ENCODE measurements at regions not wholly inside any gene's neighbourhood (a gene's known extent, or its start where the extent isn't known, plus 50 kb on each side); places are given as distances from the start of the nearest gene placed in this dataset.
"Not testable (repeated sequence)": the region's sequence is repeated elsewhere in the genome, so short reads cannot be mapped to it uniquely, and the experiment has no call there.

GRCh38 chr3:35473956-35474355 is 165.4 kb upstream of the ARPP21 start:
- no peak for TF ChIP-seq CTCF (IDR thresholded peaks at IDR 0.05; ENCODE audit: insufficient read depth, low read length, poor library complexity, severe bottlenecking)
- Histone ChIP-seq H3K27me3 (replicated peaks; ENCODE audit: control insufficient read depth, insufficient read depth, low read length) (no peaks in the 10 kb centered on the region), H3K36me3 (ENCODE audit: control insufficient read depth, insufficient read depth, low read length) (no peaks in the 10 kb centered on the region), H3K4me3 (replicated peaks; ENCODE audit: low read depth, low read length) (no peak overlapping the region)
- no peak for DNase-seq (ENCODE audit: extremely low read depth, insufficient read length)

- H3K4me3 ChIP-seq (replicated peaks; ENCODE audit: low read depth, low read length); H3K27me3 ChIP-seq (replicated peaks; ENCODE audit: control insufficient read depth, insufficient read depth, low read length); H3K36me3 ChIP-seq (ENCODE audit: control insufficient read depth, insufficient read depth, low read length); DNase-seq (ENCODE audit: extremely low read depth, insufficient read length): not testable (repeated sequence)
Observed at GRCh38 chr3:35482566-35482965, 156.8 kb upstream of the ARPP21 start.

GRCh38 chr3:35483131-35483530 is 156.2 kb upstream of the ARPP21 start:
- H3K4me3 ChIP-seq (replicated peaks; ENCODE audit: low read depth, low read length) = no peak overlapping the region
- H3K27me3 ChIP-seq (replicated peaks; ENCODE audit: control insufficient read depth, insufficient read depth, low read length) = no peaks in the 10 kb centered on the region
- H3K36me3 ChIP-seq (ENCODE audit: control insufficient read depth, insufficient read depth, low read length) = no peaks in the 10 kb centered on the region
- DNase-seq (ENCODE audit: extremely low read depth, insufficient read length) = no peak
- no peak for TF ChIP-seq CTCF (IDR thresholded peaks at IDR 0.05; ENCODE audit: insufficient read depth, low read length, poor library complexity, severe bottlenecking)

GRCh38 chr3:35484929-35485530 is 154.3 kb upstream of the ARPP21 start:
- no peaks in the 10 kb centered on the region for H3K27me3 ChIP-seq (replicated peaks; ENCODE audit: control insufficient read depth, insufficient read depth, low read length)
- TF ChIP-seq CTCF (IDR thresholded peaks at IDR 0.05; ENCODE audit: insufficient read depth, low read length, poor library complexity, severe bottlenecking) = no peak
- no peak for DNase-seq (ENCODE audit: extremely low read depth, insufficient read length)
- no peak overlapping the region for H3K4me3 ChIP-seq (replicated peaks; ENCODE audit: low read depth, low read length)
- no peaks in the 10 kb centered on the region for H3K36me3 ChIP-seq (ENCODE audit: control insufficient read depth, insufficient read depth, low read length)

- Histone ChIP-seq H3K27me3 (replicated peaks; ENCODE audit: control insufficient read depth, insufficient read depth, low read length) (no peaks in the 10 kb centered on the region), H3K36me3 (ENCODE audit: control insufficient read depth, insufficient read depth, low read length) (no peaks in the 10 kb centered on the region), H3K4me3 (replicated peaks; ENCODE audit: low read depth, low read length) (no peak overlapping the region)
- TF ChIP-seq CTCF (IDR thresholded peaks at IDR 0.05; ENCODE audit: insufficient read depth, low read length, poor library complexity, severe bottlenecking) = no peak
- DNase-seq (ENCODE audit: extremely low read depth, insufficient read length) = no peak
Observed at GRCh38 chr3:35486295-35486694, 153.0 kb upstream of the ARPP21 start.

GRCh38 chr3:35487376-35487775 is 151.9 kb upstream of the ARPP21 start:
- Histone ChIP-seq H3K36me3 (ENCODE audit: control insufficient read depth, insufficient read depth, low read length) (no peaks in the 10 kb centered on the region), H3K27me3 (replicated peaks; ENCODE audit: control insufficient read depth, insufficient read depth, low read length) (no peaks in the 10 kb centered on the region), H3K4me3 (replicated peaks; ENCODE audit: low read depth, low read length) (no peak overlapping the region)
- DNase-seq (ENCODE audit: extremely low read depth, insufficient read length) = no peak
- no peak for TF ChIP-seq CTCF (IDR thresholded peaks at IDR 0.05; ENCODE audit: insufficient read depth, low read length, poor library complexity, severe bottlenecking)

All from GM06990 (cell line).